Sigmoid colon (tissue), 6 donors: ENCODE measurements at regions not wholly inside any gene's neighbourhood (a gene's known extent, or its start where the extent isn't known, plus 50 kb on each side); places are given as distances from the start of the nearest gene placed in this dataset.

ENCODE experiments used
- DNase-seq: peaks from one replicate; pipeline ENCODE4 v3.0.0-alpha.2; 2019
- H3K27ac ChIP-seq, 4 donors: fragments of 200-600 bp; sonication (generic); one replicate each; pipeline ENCODE4 v1.5.1; 2016 to 2019; ENCODE audit warnings: mild to moderate bottlenecking in 1 of 4
- H3K27me3 ChIP-seq, 3 donors: fragments of 200-600 bp; sonication (generic); one replicate each; pipeline ENCODE4 v1.5.1; 2019; ENCODE audit warnings: mild to moderate bottlenecking in 1 of 3
- H3K36me3 ChIP-seq, 4 donors: fragments of 200-600 bp; sonication (generic); one replicate each; pipeline ENCODE4 v1.5.1; 2016 to 2019
- H3K4me1 ChIP-seq, 4 donors: fragments of 200-600 bp; sonication (generic); one replicate each; pipeline ENCODE4 v1.5.1; 2017 to 2019
- H3K4me3 ChIP-seq, 4 donors: fragments of 200-600 bp; sonication (generic); one replicate each; pipeline ENCODE4 v1.5.1; 2017 to 2019; ENCODE audit warnings: mild to moderate bottlenecking in 2 of 4, moderate library complexity in 1 of 4
- H3K9me3 ChIP-seq, 4 donors: fragments of 200-600 bp in 3 of 4; sonication (generic) in 3 of 4; one replicate each; pipeline versions ENCODE4 v1.5.1 to v1.6.1; 2013 to 2019
- CTCF ChIP-seq, 4 experiments: fragments of 450-650 bp in 3 of 4; fragments of 200-600 bp in 1 of 4; IDR thresholded peaks; one replicate each; pipeline ENCODE4 v1.5.1; 2016 to 2019; ENCODE audit warnings: antibody characterized with exemption in 4 of 4, mild to moderate bottlenecking in 3 of 4, moderate library complexity in 2 of 4
- EP300 ChIP-seq, 4 donors: sonication (generic); formaldehyde crosslinking; IDR thresholded peaks; one replicate each; pipeline ENCODE4 v1.6.1; 2017; ENCODE audit warnings: antibody characterized with exemption in 4 of 4
- POLR2A ChIP-seq, 2 donors: fragments of 450-650 bp; IDR thresholded peaks; one replicate each; pipeline ENCODE4 v1.6.1; 2016; ENCODE audit warnings: antibody characterized with exemption in 2 of 2, mild to moderate bottlenecking in 2 of 2, moderate library complexity in 2 of 2
- POLR2AphosphoS5 ChIP-seq, 4 donors: sonication (generic); formaldehyde crosslinking; IDR thresholded peaks; one replicate each; pipeline ENCODE4 v1.6.1; 2017; ENCODE audit warnings: antibody characterized with exemption in 4 of 4
- WGBS, 2 donors: extraction: QIAGEN DNeasy Blood & Tissue Kit; methylation state at CpG; one replicate each; pipeline ENCODE4 v1.1.7; 2013; 5-methylcytosine and 5-hydroxymethylcytosine counted together
- intact Hi-C: fragments of 100-400 bp; cut with DNase I; formaldehyde crosslinking; loops from one replicate; pipeline ENCODE4 v1.15.1; 2023
- donor health status: healthy with polysubstance abuse.
- donor health status: healthy.

DNA sequence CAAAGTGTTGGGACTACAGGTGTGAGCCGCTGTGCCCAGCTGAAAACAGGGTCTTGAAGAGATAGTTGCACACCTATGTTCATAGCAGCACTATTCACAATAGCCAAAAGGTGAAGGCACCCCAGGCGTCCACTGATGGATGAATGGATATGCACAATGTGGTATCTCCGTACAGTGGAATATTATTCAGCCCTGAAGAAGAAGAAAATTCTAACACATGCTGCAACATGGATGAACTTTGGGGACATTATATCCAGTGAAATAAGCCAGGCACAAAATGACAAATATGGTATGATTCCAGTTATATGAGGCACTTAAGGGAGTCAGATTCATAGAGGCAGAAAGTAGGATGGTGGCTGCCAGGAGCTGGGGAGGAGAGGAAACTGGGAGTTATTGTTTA is 137.6 kb upstream of the WNT4 start:
- Histone ChIP-seq H3K9me3 (no peaks in the 10 kb centered on the region), H3K36me3 (no peaks in the 10 kb centered on the region), H3K4me3 (no peak overlapping the region), H3K4me1 (no peaks in the 10 kb centered on the region), H3K27ac (no peak overlapping the region), H3K27me3 (no peaks in the 10 kb centered on the region)
- TF ChIP-seq EP300 (IDR thresholded peaks at IDR 0.05) = no peak
- no peak for TF ChIP-seq POLR2A (IDR thresholded peaks at IDR 0.05)
- TF ChIP-seq POLR2AphosphoS5 (IDR thresholded peaks at IDR 0.05) = no peak
- no peak for TF ChIP-seq CTCF (IDR thresholded peaks at IDR 0.05)
- WGBS, 2 donors = 96 to 97% methylated on average over 3 of the region's 3 CpGs
- intact Hi-C loops = no loop called here
- DNase-seq = no peak

DNA sequence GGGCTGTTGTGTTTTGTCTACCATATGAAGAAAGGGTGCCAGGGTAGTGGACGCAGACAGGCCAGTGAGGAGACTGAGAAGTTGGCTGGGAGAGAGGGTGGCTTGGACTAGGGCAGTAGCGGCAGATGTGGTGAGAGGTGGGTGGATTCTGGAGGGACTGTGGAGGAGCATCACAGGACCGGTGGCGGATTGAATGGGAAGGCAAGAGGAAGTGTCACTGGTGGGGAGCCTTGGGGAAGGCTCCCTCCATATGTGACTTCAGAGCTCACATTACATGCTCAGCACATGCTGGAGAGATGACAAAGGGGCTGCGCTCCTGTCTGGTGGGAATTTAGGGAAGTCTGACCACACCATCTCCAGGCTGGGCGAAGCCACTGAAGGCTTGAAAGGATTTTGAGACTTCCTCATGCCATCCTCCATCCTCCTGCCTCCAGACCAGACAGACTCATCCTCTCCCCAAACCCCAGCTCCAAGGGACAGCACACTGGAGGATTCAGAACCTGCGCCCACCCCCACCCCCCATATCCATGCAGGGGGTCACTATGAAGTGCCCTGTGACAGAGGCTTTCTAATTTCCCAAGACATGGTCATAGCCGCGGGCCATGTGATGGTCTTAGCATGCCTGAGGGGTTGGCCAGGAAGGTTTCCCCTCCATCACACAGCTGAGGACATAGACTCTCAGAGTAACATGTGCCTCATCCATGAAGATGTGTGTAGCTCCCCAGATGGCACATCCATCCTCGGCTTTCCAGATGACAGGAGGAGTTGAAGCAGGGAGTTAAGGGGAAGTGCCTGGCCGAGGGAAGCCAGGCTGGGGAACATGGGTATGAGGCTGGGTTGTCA is 138.8 kb upstream of the WNT4 start:
- no peak for DNase-seq
- WGBS, 2 donors = 83 to 84% methylated on average over 11 of the region's 11 CpGs
- no peaks in the 10 kb centered on the region for H3K36me3 ChIP-seq
- intact Hi-C loops = no loop called here
- H3K4me1 ChIP-seq = no peaks in the 10 kb centered on the region
- TF ChIP-seq POLR2A (IDR thresholded peaks at IDR 0.05) (no peak), EP300 (IDR thresholded peaks at IDR 0.05) (no peak), POLR2AphosphoS5 (IDR thresholded peaks at IDR 0.05) (no peak), CTCF (IDR thresholded peaks at IDR 0.05) (no peak)
- H3K4me3 ChIP-seq = no peak overlapping the region
- no peak overlapping the region for H3K27ac ChIP-seq
- H3K9me3 ChIP-seq = no peaks in the 10 kb centered on the region
- no peaks in the 10 kb centered on the region for H3K27me3 ChIP-seq

- Histone ChIP-seq H3K27me3 (no peaks in the 10 kb centered on the region), H3K9me3 (peaks cover 0 to 2% (median 0%) of the 10 kb centered on the region in 4 donors), H3K4me3 (no peak overlapping the region), H3K27ac (no peak overlapping the region), H3K36me3 (no peaks in the 10 kb centered on the region), H3K4me1 (no peaks in the 10 kb centered on the region)
- intact Hi-C loops = no loop called here
- WGBS, 2 donors = 73 to 87% methylated on average over 13 of the region's 13 CpGs
- no peak for TF ChIP-seq POLR2AphosphoS5 (IDR thresholded peaks at IDR 0.05)
- no peak for TF ChIP-seq EP300 (IDR thresholded peaks at IDR 0.05)
- TF ChIP-seq CTCF (IDR thresholded peaks at IDR 0.05) = no peak
- no peak for TF ChIP-seq POLR2A (IDR thresholded peaks at IDR 0.05)
- DNase-seq = no peak
Observed at GRCh38 chr1:22282364-22282995, 139.6 kb upstream of the WNT4 start.

DNA sequence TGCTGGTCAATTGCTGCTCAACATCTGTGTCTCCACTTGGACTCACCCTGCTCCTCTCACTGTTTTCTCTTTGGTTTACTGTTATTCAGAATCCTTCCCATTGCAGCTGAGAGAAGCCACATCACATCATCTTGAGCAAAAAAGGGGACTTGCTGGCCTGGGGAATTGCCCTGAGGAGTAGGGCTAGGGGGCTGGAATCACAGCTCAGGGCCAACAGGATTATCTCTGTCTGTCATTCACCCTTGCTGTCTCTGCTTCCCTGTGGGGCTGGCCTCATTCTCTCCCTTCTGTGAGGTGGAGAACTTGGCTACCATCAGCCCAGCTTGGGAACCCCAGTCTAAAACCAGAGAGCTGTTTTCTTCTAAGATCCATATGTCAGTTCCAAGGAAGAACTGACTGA is 140.7 kb upstream of the WNT4 start:
- intact Hi-C loops = no loop called here
- Histone ChIP-seq H3K36me3 (no peaks in the 10 kb centered on the region), H3K27ac (no peak overlapping the region), H3K4me1 (no peaks in the 10 kb centered on the region), H3K4me3 (no peak overlapping the region), H3K9me3 (peaks cover 0 to 2% (median 0%) of the 10 kb centered on the region in 4 donors), H3K27me3 (no peaks in the 10 kb centered on the region)
- TF ChIP-seq POLR2A (IDR thresholded peaks at IDR 0.05) (no peak), CTCF (IDR thresholded peaks at IDR 0.05) (no peak), POLR2AphosphoS5 (IDR thresholded peaks at IDR 0.05) (no peak), EP300 (IDR thresholded peaks at IDR 0.05) (no peak)
- no peak for DNase-seq
